GM19324 (cell line): ENCODE measurements at regions not wholly inside any gene's neighbourhood (a gene's known extent, or its start where the extent isn't known, plus 50 kb on each side); places are given as distances from the start of the nearest gene placed in this dataset.
"Not testable (repeated sequence)": the region's sequence is repeated elsewhere in the genome, so short reads cannot be mapped to it uniquely, and the experiment has no call there.

Source experiments
- ATAC-seq: cut with Tn5 transposase; IDR thresholded peaks from one replicate; pipeline ENCODE4 v1.9.1; 2021; ENCODE audit warnings: mild to moderate bottlenecking, moderate library complexity; ENCODE audit not compliant: unreplicated experiment, low FRiP score

- ATAC-seq: no peak
These were observed 156.6 kb upstream of the EGLN3 start for GRCh38 chr14:34107441-34107840.

GRCh38 chr14:34106310-34106709 lies 155.4 kb upstream of the EGLN3 start:
- ATAC-seq: no peak

- ATAC-seq: no peak
These were observed 153.9 kb upstream of the EGLN3 start for GRCh38 chr14:34104489-34105397.

- no peak for ATAC-seq
These were observed 152.3 kb upstream of the EGLN3 start for GRCh38 chr14:34103176-34103575.

- ATAC-seq: no peak
These were observed 148.8 kb upstream of the EGLN3 start for GRCh38 chr14:34099635-34100034.

- ATAC-seq: no peak
These were observed 148.1 kb upstream of the EGLN3 start for GRCh38 chr14:34098985-34099349.

- ATAC-seq: no peak
These were observed 147.4 kb upstream of the EGLN3 start for GRCh38 chr14:34098045-34098984.

- ATAC-seq: no peak
These were observed 146.8 kb upstream of the EGLN3 start for GRCh38 chr14:34097644-34098043.

- ATAC-seq: no peak
These were observed 143.5 kb upstream of the EGLN3 start for GRCh38 chr14:34094384-34094783.

- no peak for ATAC-seq
These were observed 143.0 kb upstream of the EGLN3 start for GRCh38 chr14:34093883-34094282.

- ATAC-seq: no peak
These were observed 139.6 kb upstream of the EGLN3 start for GRCh38 chr14:34090451-34090850.

GRCh38 chr14:34088914-34089313 lies 138.0 kb upstream of the EGLN3 start:
- no peak for ATAC-seq

- ATAC-seq: no peak
These were observed 136.7 kb upstream of the EGLN3 start for GRCh38 chr14:34087571-34087970.

GRCh38 chr14:34086223-34086757 lies 135.4 kb upstream of the EGLN3 start:
- no peak for ATAC-seq

GRCh38 chr14:34085695-34086094 lies 134.8 kb upstream of the EGLN3 start:
- no peak for ATAC-seq

GRCh38 chr14:34081576-34082136 lies 130.8 kb upstream of the EGLN3 start:
- ATAC-seq: no peak

GRCh38 chr14:34081101-34081575 lies 130.3 kb upstream of the EGLN3 start:
- no peak for ATAC-seq

- ATAC-seq: not testable (repeated sequence)
These were observed 128.8 kb upstream of the EGLN3 start for GRCh38 chr14:34079643-34080042.

GRCh38 chr14:34078117-34078743 lies 127.4 kb upstream of the EGLN3 start:
- no peak for ATAC-seq

- ATAC-seq: no peak
These were observed 125.0 kb upstream of the EGLN3 start for GRCh38 chr14:34075826-34076225.
